HG03159 (cell line): ENCODE measurements at regions not wholly inside any gene's neighbourhood (a gene's known extent, or its start where the extent isn't known, plus 50 kb on each side); places are given as distances from the start of the nearest gene placed in this dataset.
A peak's percentile ranks its signal among the peaks of the same experiment; 100 is the strongest.
"Not testable (repeated sequence)": the region's sequence is repeated elsewhere in the genome, so short reads cannot be mapped to it uniquely, and the experiment has no call there.

Experiments
- ATAC-seq: cut with Tn5 transposase; IDR thresholded peaks from one replicate; pipeline ENCODE4 v1.9.1; 2021; ENCODE audit warnings: mild to moderate bottlenecking, moderate library complexity; ENCODE audit not compliant: unreplicated experiment

DNA sequence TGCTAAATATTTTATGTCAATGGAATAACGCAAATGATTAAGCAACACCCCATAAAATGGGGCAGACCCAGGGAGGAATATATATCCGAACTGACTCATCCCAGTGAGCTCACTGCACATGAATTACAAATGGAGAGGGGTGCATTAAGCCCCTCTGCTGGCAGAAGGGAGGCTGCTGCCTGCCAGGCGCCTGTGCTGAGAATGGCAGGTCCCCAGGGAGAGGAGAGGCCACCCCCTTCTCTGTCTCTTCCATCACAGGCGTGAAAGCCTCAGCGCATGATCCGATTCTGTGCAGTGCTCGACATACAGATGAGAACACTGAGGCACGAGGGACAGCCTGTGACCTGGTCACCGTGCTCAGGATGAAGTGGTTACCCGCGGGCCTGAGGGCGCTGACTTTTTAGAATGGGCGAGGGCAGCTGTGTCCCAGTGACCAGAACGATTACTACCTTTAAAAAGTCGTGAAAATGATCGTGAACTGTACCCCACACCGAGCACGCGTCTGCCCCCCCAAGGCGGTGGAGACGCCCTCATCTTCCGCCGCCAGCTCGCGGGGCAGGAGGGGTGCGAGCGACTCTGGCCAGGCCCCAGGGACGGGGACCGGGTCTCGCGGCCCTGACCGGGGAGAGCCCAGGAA lies 229.7 kb upstream of the FRG2C start:
- ATAC-seq, result not testable (repeated sequence)

DNA sequence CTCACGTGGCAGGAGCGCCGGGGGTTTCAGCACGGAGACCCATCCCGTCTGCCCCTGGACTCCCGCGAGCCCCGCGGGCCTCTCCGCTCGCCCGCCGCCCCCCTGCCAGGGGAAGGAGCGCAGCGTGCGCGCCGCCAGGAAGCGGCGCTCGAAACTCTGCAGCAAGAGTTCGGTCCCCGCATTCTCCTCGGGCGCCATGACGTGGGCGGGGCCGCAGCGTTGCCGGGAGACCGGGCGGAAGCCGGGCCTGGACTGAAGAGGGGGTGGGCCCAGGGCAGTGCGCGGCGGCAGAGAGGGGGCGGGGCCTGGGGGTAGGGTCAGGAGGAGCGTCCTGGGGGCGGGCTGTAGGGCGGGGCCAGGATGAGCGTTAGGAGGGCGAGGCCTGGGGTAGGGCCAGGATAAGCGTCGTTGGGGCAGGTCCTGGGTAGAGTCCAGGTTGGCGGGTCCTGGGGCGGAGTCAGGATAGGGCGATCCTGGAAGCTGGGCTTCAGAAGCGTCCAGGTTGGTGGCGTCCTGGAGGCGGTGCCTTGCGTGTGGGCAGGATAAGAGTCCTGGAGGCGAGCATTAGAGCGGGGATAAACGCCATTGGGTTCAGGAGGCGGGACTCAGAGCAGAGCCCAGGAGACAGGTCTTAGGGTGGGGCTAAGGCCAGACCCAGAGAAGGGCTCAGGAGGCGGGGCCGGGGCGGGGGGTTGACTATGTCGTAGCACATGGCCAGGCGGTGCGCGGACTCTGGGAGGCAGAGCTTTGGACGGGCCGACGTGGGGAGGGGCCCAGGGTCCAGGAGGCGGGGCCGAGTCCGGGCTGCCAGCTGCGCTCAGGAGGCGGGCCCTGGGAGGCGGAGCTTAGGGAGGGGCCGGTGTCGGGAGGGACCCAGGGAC lies 229.0 kb upstream of the FRG2C start:
- ATAC-seq, result peak; percentile 99

- ATAC-seq, result not testable (repeated sequence)
These were observed 228.2 kb upstream of the FRG2C start for GRCh38 chr3:75435794-75436400.

DNA sequence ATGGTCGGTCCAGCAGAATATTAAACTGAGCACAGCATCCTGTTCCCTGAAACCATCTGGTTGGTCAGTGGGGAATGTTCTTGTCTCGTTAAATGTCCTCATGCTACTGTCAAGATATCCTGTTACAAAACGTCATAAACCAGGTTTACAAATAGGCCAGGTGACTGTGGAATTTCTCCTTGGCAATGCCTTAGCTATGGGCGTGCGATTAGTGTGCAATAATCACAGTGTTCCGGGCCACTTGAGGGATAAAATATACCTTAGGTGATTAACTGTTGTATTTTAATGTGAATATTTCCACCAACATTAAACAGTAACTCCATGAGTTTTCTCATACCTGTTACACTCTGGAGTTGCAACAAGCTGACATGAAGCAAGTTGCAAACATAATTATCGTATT lies 223.1 kb upstream of the FRG2C start:
- ATAC-seq, result not testable (repeated sequence)

GRCh38 chr3:75444634-75445033 lies 219.5 kb upstream of the FRG2C start:
- not testable (repeated sequence) for ATAC-seq

DNA sequence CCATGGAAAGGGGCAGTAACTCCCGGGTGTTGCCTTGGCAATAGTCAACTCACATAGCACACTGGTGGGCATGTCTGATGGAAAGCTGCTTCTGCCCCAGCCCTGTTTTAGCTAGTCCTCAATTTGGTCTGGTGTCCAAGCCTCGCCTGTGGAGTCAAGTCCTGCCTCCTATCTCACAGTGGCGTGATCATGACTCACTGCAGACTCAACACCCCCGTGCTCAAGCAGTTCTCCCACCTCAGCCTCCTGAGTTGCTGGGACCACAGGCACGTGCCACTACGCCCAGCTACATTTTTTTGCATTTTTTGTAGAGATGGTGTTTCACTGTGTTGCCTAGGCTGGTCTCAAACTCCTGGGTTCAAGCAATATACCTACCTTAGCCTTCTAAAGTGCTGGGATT lies 218.9 kb upstream of the FRG2C start:
- ATAC-seq, result not testable (repeated sequence)

- not testable (repeated sequence) for ATAC-seq
These were observed 217.2 kb upstream of the FRG2C start for GRCh38 chr3:75446948-75447347.

GRCh38 chr3:75453328-75453727 lies 210.8 kb upstream of the FRG2C start:
- ATAC-seq, result not testable (repeated sequence)

GRCh38 chr3:75453839-75454238 lies 210.3 kb upstream of the FRG2C start:
- ATAC-seq, result not testable (repeated sequence)

- not testable (repeated sequence) for ATAC-seq
These were observed 189.6 kb upstream of the FRG2C start for GRCh38 chr3:75474530-75474929.

DNA sequence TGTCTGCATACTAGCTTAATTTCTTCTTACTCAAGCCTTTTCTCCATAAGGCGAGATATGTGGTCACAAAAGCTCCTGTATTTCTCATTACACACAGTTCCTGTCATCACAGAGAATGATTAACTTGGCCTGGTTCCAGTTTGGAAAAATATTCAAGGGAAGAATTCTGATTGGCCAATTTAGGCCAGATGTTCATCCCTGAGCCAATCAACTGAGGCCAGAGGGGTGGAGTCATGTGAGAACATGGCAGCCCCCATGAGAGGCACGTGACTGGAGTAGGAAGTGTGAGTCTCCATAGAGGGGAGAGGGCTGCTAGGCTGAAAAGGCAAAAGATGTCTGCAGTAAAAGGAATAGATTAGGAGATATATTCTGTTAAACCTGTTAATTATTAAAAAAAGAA lies 167.5 kb upstream of the FRG2C start:
- ATAC-seq, result not testable (repeated sequence)

DNA sequence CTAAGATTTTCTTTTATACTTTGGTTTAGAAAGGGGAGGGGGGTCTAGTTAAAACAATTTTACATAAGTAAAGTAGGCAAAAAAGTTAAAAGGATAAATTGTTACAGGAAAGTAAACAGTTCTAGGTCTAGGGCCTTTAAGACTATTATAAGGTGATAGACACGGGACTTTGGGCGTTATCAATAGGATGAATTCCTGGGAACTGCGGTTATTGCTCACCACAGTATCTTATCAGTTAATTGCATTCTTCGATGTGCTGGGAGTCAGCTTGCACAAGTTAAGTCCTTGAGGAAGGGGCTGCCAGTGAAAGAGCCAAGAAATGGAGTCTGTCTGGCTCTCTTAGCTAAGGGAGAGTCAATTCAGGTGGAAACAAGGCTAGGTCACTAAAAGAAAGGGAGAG lies 163.8 kb upstream of the FRG2C start:
- not testable (repeated sequence) for ATAC-seq

DNA sequence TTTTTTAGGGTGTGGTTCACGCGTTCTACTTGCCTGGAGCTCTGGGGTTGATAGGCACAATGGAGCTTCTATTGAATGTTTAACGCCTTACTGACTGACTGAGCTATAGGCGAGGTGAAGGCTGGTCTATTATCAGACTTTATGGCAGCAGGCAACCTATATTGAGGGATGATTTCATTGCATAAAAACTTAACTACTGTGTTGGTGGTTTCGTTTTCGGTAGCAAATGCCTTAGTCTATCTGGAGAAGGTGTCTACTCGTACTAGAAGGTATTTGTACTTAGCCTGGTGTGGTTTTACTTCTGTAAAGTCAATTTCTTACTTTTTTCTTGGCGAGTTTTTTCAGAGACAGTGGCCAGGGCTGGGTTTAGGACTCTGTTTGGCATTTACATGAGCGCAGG lies 162.0 kb upstream of the FRG2C start:
- ATAC-seq, result not testable (repeated sequence)

- ATAC-seq, result not testable (repeated sequence)
These were observed 161.1 kb upstream of the FRG2C start for GRCh38 chr3:75502769-75503756.

- ATAC-seq, result no peak
These were observed 157.5 kb upstream of the FRG2C start for GRCh38 chr3:75506603-75507002.

- ATAC-seq, result not testable (repeated sequence)
These were observed 156.2 kb upstream of the FRG2C start for GRCh38 chr3:75507956-75508355.

DNA sequence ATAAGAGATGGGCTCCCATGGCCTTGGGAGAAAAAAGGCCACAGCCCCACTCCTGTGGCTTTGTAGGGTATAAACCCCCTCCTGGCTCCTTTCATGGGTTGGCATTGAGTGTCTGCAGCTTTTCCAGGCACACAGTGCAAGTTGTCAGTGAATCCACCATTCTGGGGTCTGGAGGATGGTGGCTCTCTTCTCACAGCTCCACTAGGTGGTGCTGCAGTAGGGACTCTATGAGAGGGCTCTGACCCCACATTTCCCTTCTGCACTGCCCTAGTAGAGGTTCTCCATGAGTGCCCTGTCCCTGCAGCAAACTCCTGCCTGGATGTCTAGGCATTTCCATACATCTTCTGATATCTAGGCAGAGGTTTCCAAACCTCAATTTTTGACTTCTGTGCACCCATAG lies 136.5 kb upstream of the FRG2C start:
- ATAC-seq, result not testable (repeated sequence)

GRCh38 chr3:75552095-75552494 lies 112.0 kb upstream of the FRG2C start:
- ATAC-seq, result not testable (repeated sequence)

- not testable (repeated sequence) for ATAC-seq
These were observed 99.7 kb upstream of the FRG2C start for GRCh38 chr3:75564427-75564826.

GRCh38 chr3:75572303-75572702 lies 91.8 kb upstream of the FRG2C start:
- ATAC-seq, result not testable (repeated sequence)
